H1 (cell line): ENCODE measurements at regions not wholly inside any gene's neighbourhood (a gene's known extent, or its start where the extent isn't known, plus 50 kb on each side); places are given as distances from the start of the nearest gene placed in this dataset.

ENCODE experiments used
- CTCF ChIA-PET: fragments of 300-600 bp; sonication (Branson Sonifier 250); formaldehyde crosslinking; loops from one replicate; lab custom pipeline; 2021; ENCODE audit not compliant: partially characterized antibody; lab: Charles Lee
- POLR2A ChIA-PET: fragments of 300-600 bp; sonication (Branson Sonifier 250); formaldehyde crosslinking; loops from one replicate; lab custom pipeline; 2021; ENCODE audit warnings: inconsistent platforms; ENCODE audit not compliant: partially characterized antibody; lab: Charles Lee
- DNase-seq, 2 experiments: peaks; one replicate each; pipeline versions ENCODE4 v3.0.0 to v3.0.0-alpha.2; 2010 to 2022; ENCODE audit warnings: low spot score in 2 of 2, low read depth in 1 of 2, mixed read lengths in 1 of 2
- FAIRE-seq: peaks from 2 replicates; lab custom pipeline; 2011; peaks lifted over from hg19 to GRCh38; lab: Jason Lieb, UNC
- H2AFZ ChIP-seq: 2 replicates; pipeline ENCODE4 v1.8.1; 2012; ENCODE audit warnings: low read length, inconsistent platforms
- H2AK5ac ChIP-seq: 2 replicates; pipeline ENCODE4 v1.6.1; 2013; ENCODE audit warnings: low read depth, low read length
- H2BK120ac ChIP-seq: replicated peaks from 2 replicates; pipeline ENCODE3; 2013; ENCODE audit warnings: low read depth, low read length, inconsistent platforms
- H2BK12ac ChIP-seq: 2 replicates; pipeline ENCODE4 v1.6.1; 2013; ENCODE audit warnings: low read depth, low read length
- H2BK15ac ChIP-seq: 2 replicates; pipeline ENCODE4 v1.6.1; 2013; ENCODE audit warnings: low read length
- H2BK20ac ChIP-seq: 2 replicates; pipeline ENCODE4 v1.6.1; 2013; ENCODE audit warnings: low read length
- H2BK5ac ChIP-seq: 2 replicates; pipeline ENCODE4 v1.6.1; 2013; ENCODE audit warnings: low read depth, low read length
- H3K14ac ChIP-seq: 2 replicates; pipeline ENCODE4 v1.6.1; 2013; ENCODE audit warnings: inconsistent platforms; ENCODE audit not compliant: insufficient read length
- H3K18ac ChIP-seq: 2 replicates; pipeline ENCODE4 v1.6.1; 2013; ENCODE audit warnings: low read length; ENCODE audit errors: extremely low read depth
- H3K23ac ChIP-seq: 2 replicates; pipeline ENCODE4 v1.6.1; 2013; ENCODE audit warnings: inconsistent platforms; ENCODE audit not compliant: insufficient read length
- H3K23me2 ChIP-seq: 2 replicates; pipeline ENCODE4 v1.6.1; 2013; ENCODE audit warnings: low read depth, low read length
- H3K27ac ChIP-seq: 2 replicates; pipeline ENCODE4 v1.6.1; 2011; ENCODE audit warnings: low read depth, low read length, inconsistent platforms
- H3K27me3 ChIP-seq, 4 experiments: replicated peaks in 1 of 4; 1 replicate in 1 of 4; 2 replicates in 3 of 4; pipeline versions ENCODE4 v1.6.1 to v1.8.1; 2011 to 2013; ENCODE audit warnings: low read length in 3 of 4, mild to moderate bottlenecking in 3 of 4, inconsistent platforms in 2 of 4, mixed read lengths in 2 of 4, moderate library complexity in 1 of 4; ENCODE audit not compliant: control insufficient read depth in 3 of 4, insufficient read depth in 3 of 4; ENCODE audit errors: extremely low read depth in 1 of 4
- H3K36me3 ChIP-seq, 4 experiments: 2 replicates each; pipeline versions ENCODE4 v1.6.1 to v1.8.1; 2011 to 2013; ENCODE audit warnings: mild to moderate bottlenecking in 4 of 4, low read length in 3 of 4, moderate library complexity in 2 of 4, control low read depth in 1 of 4, inconsistent platforms in 1 of 4; ENCODE audit not compliant: insufficient read depth in 4 of 4, control insufficient read depth in 2 of 4
- H3K4ac ChIP-seq: replicated peaks from 2 replicates; pipeline ENCODE3; 2013; ENCODE audit warnings: low read length, low read depth, mixed read lengths, inconsistent platforms; ENCODE audit not compliant: insufficient read length
- H3K4me1 ChIP-seq, 4 experiments: replicated peaks in 1 of 4; 1 replicate in 1 of 4; 2 replicates in 3 of 4; pipeline versions ENCODE4 v1.6.1 to v1.8.1; 2011 to 2013; ENCODE audit warnings: low read length in 3 of 4, inconsistent platforms in 2 of 4, mixed read lengths in 1 of 4; ENCODE audit not compliant: insufficient read depth in 4 of 4, control insufficient read depth in 3 of 4
- H3K4me2 ChIP-seq, 2 experiments: 2 replicates each; pipeline versions ENCODE4 v1.6.1 to v1.8.1; 2011 to 2013; ENCODE audit warnings: low read depth in 2 of 2, low read length in 2 of 2, control low read depth in 1 of 2, inconsistent platforms in 1 of 2, mild to moderate bottlenecking in 1 of 2; ENCODE audit not compliant: insufficient read depth in 1 of 2
- H3K4me3 ChIP-seq, 4 experiments: fragments of 200-600, 300-600 bp in 1 of 4; sonication (generic), shearing (Covaris generic), sonication (Bioruptor Twin) in 1 of 4; 2 replicates each; pipeline versions ENCODE4 v1.5.1 to v1.8.1; 2011 to 2016; ENCODE audit warnings: low read length in 4 of 4, low read depth in 3 of 4, control low read depth in 2 of 4, inconsistent platforms in 2 of 4, mild to moderate bottlenecking in 2 of 4, mixed read lengths in 1 of 4, moderate library complexity in 1 of 4; ENCODE audit not compliant: insufficient read depth in 2 of 4; ENCODE audit errors: extremely low read depth in 1 of 4
- H3K56ac ChIP-seq: replicated peaks from 2 replicates; pipeline ENCODE3; 2013; ENCODE audit warnings: low read depth, mild to moderate bottlenecking, mixed read lengths, low read length, inconsistent platforms; ENCODE audit not compliant: insufficient read length
- H3K79me1 ChIP-seq: 2 replicates; pipeline ENCODE4 v1.6.1; 2013; ENCODE audit warnings: low read depth, low read length, control low read depth
- H3K79me2 ChIP-seq, 2 experiments: 2 replicates each; pipeline versions ENCODE4 v1.6.1 to v1.8.1; 2012 to 2013; ENCODE audit warnings: low read length in 2 of 2, mild to moderate bottlenecking in 2 of 2, inconsistent platforms in 1 of 2; ENCODE audit not compliant: insufficient read depth in 2 of 2, control insufficient read depth in 1 of 2
- H3K9ac ChIP-seq, 4 experiments: replicated peaks in 1 of 4; 1 replicate in 1 of 4; 2 replicates in 3 of 4; pipeline versions ENCODE4 v1.6.1 to v1.8.1; 2011 to 2013; ENCODE audit warnings: low read depth in 3 of 4, low read length in 3 of 4, control low read depth in 2 of 4, mild to moderate bottlenecking in 2 of 4, moderate library complexity in 2 of 4, inconsistent platforms in 1 of 4; ENCODE audit errors: extremely low read depth in 1 of 4
- H3K9me3 ChIP-seq, 2 experiments: 2 replicates each; pipeline versions ENCODE4 v1.6.1 to v1.8.1; 2012 to 2013; ENCODE audit warnings: mild to moderate bottlenecking in 2 of 2, moderate library complexity in 2 of 2, control low read depth in 1 of 2, inconsistent platforms in 1 of 2, low read depth in 1 of 2, low read length in 1 of 2, mixed read lengths in 1 of 2; ENCODE audit not compliant: insufficient read depth in 2 of 2
- H4K20me1 ChIP-seq, 2 experiments: replicated peaks in 1 of 2; 2 replicates each; pipeline versions ENCODE3 to v1.8.1; 2011 to 2013; ENCODE audit warnings: inconsistent platforms in 2 of 2, low read length in 2 of 2, mild to moderate bottlenecking in 1 of 2; ENCODE audit not compliant: insufficient read depth in 2 of 2, control insufficient read depth in 1 of 2
- H4K5ac ChIP-seq: 2 replicates; pipeline ENCODE4 v1.6.1; 2013; ENCODE audit warnings: low read length, low read depth, mixed read lengths, inconsistent platforms; ENCODE audit not compliant: insufficient read length
- H4K8ac ChIP-seq: 2 replicates; pipeline ENCODE4 v1.8.0; 2013; ENCODE audit warnings: mild to moderate bottlenecking, moderate library complexity, low read length, inconsistent platforms; ENCODE audit not compliant: insufficient read depth; ENCODE audit errors: extremely low read depth
- H4K91ac ChIP-seq: replicated peaks from 2 replicates; pipeline ENCODE3; 2013; ENCODE audit warnings: low read length, mixed read lengths, inconsistent platforms; ENCODE audit not compliant: insufficient read length
- ASH2L ChIP-seq: fragments of 200-600, 300-600 bp; sonication (generic); IDR thresholded peaks from one replicate; pipeline ENCODE4 v1.7.1; 2017; ENCODE audit warnings: low read length
- E2F6 ChIP-seq: IDR thresholded peaks from 2 replicates; pipeline ENCODE4 v1.6.1; 2012; ENCODE audit warnings: inconsistent platforms
- GABPA ChIP-seq: IDR thresholded peaks from 2 replicates; pipeline ENCODE4 v1.6.1; 2011; ENCODE audit warnings: mild to moderate bottlenecking, low read length, moderate library complexity, borderline replicate concordance; ENCODE audit not compliant: insufficient read depth
- KDM1A ChIP-seq: fragments of 200-600, 300-600 bp; sonication (generic); IDR thresholded peaks from 2 replicates; pipeline ENCODE4 v1.7.1; 2016; ENCODE audit warnings: mild to moderate bottlenecking, low read length, borderline replicate concordance
- KDM4A ChIP-seq: IDR thresholded peaks from one replicate; pipeline ENCODE4 v1.7.1; 2012; ENCODE audit warnings: low read depth, mild to moderate bottlenecking, moderate library complexity, low read length, inconsistent platforms; ENCODE audit not compliant: severe bottlenecking
- NRF1 ChIP-seq: IDR thresholded peaks from 2 replicates; pipeline ENCODE4 v1.6.1; 2011; ENCODE audit warnings: mild to moderate bottlenecking, low read depth, low read length, improper control_type of control experiment
- POLR2AphosphoS5 ChIP-seq: IDR thresholded peaks from 2 replicates; pipeline ENCODE4 v1.6.1; 2011; ENCODE audit warnings: low read depth, low read length
- RBBP5 ChIP-seq: IDR thresholded peaks from 2 replicates; pipeline ENCODE4 v1.7.1; 2012; ENCODE audit warnings: low read depth, mild to moderate bottlenecking, inconsistent platforms, low read length, moderate library complexity, borderline replicate concordance
- SAP30 ChIP-seq: fragments of 300-600 bp; sonication (generic); IDR thresholded peaks from 2 replicates; pipeline ENCODE4 v1.7.1; 2012; ENCODE audit warnings: low read length, moderate library complexity, mild to moderate bottlenecking, inconsistent platforms; ENCODE audit not compliant: insufficient read depth, insufficient replicate concordance
- SP4 ChIP-seq: IDR thresholded peaks from 2 replicates; pipeline ENCODE4 v1.6.1; 2012; ENCODE audit warnings: low read length, inconsistent platforms
- SRF ChIP-seq: IDR thresholded peaks from 2 replicates; pipeline ENCODE4 v1.6.1; 2011; ENCODE audit warnings: mild to moderate bottlenecking, low read depth, low read length, moderate library complexity
- TAF1 ChIP-seq: IDR thresholded peaks from 2 replicates; pipeline ENCODE4 v1.6.1; 2011; ENCODE audit warnings: mild to moderate bottlenecking, low read depth, low read length
- TAF7 ChIP-seq: optimal IDR thresholded peaks from 2 replicates; pipeline ENCODE3; 2011; ENCODE audit warnings: low read depth, mild to moderate bottlenecking, inconsistent platforms, low read length, moderate library complexity, borderline replicate concordance
- YY1 ChIP-seq: IDR thresholded peaks from 2 replicates; pipeline ENCODE4 v1.6.1; 2011; ENCODE audit warnings: low read depth, mild to moderate bottlenecking, low read length
- WGBS, 2 experiments: shearing (Covaris generic) in 1 of 2; methylation state at CpG; one replicate each; pipeline versions ENCODE4 v1.1.6 to v1.1.7; 2013 to 2015; ENCODE audit warnings: low lambda C conversion rate in 2 of 2, mixed read lengths in 2 of 2, inconsistent platforms in 1 of 2, low coverage in 1 of 2, missing lambda C conversion rate in 1 of 2; ENCODE audit not compliant: insufficient replicate concordance in 2 of 2, insufficient coverage in 1 of 2, insufficient read length in 1 of 2; ENCODE audit errors: extremely low coverage in 1 of 2, missing lambda C conversion rate in 1 of 2; 5-methylcytosine and 5-hydroxymethylcytosine counted together

GRCh38 chr3:182568876-182569275, 224.4 kb upstream of the ATP11B start:
- no peak overlapping the region for H2BK20ac ChIP-seq
- H4K5ac ChIP-seq: no peak overlapping the region
- H3K4me3 ChIP-seq: no peak overlapping the region
- POLR2A ChIA-PET: no interaction called here
- DNase-seq (no peak), FAIRE-seq (no peak)
- no peak overlapping the region for H2BK12ac ChIP-seq
- no peak overlapping the region for H3K18ac ChIP-seq
- no peak overlapping the region for H4K8ac ChIP-seq
- H2AFZ ChIP-seq: no peak overlapping the region
- H3K4me1 ChIP-seq: peaks cover 4 to 10% (median 10%) of the 10 kb centered on the region in 4 experiments; a peak in 5 of 7 replicates
- no peak overlapping the region for H3K56ac ChIP-seq
- H2BK120ac ChIP-seq: no peak overlapping the region
- H3K23me2 ChIP-seq: 0 out of 2 replicates have a peak, but pooled peaks cover 2% of the 10 kb centered on the region
- no peaks in the 10 kb centered on the region for H3K79me2 ChIP-seq
- H3K79me1 ChIP-seq: no peaks in the 10 kb centered on the region
- no peak overlapping the region for H2AK5ac ChIP-seq
- no peak overlapping the region for H3K9ac ChIP-seq
- 72% methylated on average over 3 of the region's 3 CpGs; no CpG with 5 or more reads in 1 of the 2 experiments for WGBS, 2 experiments
- H3K9me3 ChIP-seq: no peaks in the 10 kb centered on the region
- CTCF ChIA-PET: interaction anchor here (0.8 kb wide), 1 partner anchor 52 kb away, joined by 3 read pairs; no protein-coding TSS in a partner anchor
- H3K27me3 ChIP-seq: no peaks in the 10 kb centered on the region
- no peaks in the 10 kb centered on the region for H3K36me3 ChIP-seq
- no peak overlapping the region for H4K91ac ChIP-seq
- no peak overlapping the region for H3K27ac ChIP-seq
- H2BK15ac ChIP-seq: no peak overlapping the region
- TF ChIP-seq E2F6 (no peak), SRF (no peak), TAF1 (no peak), KDM4A (no peak), KDM1A (no peak), ASH2L (no peak), RBBP5 (no peak), GABPA (no peak), SP4 (no peak), POLR2AphosphoS5 (no peak), NRF1 (no peak), SAP30 (no peak), YY1 (no peak), TAF7 (no peak)
- H3K4me2 ChIP-seq: no peak overlapping the region
- no peak overlapping the region for H3K14ac ChIP-seq
- no peaks in the 10 kb centered on the region for H4K20me1 ChIP-seq
- no peak overlapping the region for H3K23ac ChIP-seq
- no peak overlapping the region for H2BK5ac ChIP-seq
- no peak overlapping the region for H3K4ac ChIP-seq
